ENCODE measurements at regions not wholly inside any gene's neighbourhood (a gene's known extent, or its start where the extent isn't known, plus 50 kb on each side); places are given as distances from the start of the nearest gene placed in this dataset.

GRCh38 chr14:76657404-76657803 is 103.9 kb upstream of the VASH1 start:
- no peak for FAIRE-seq
- no peak for DNase-seq (ENCODE audit: extremely low spot score, insufficient read length, low read depth)

GRCh38 chr14:76657846-76658245 is 103.4 kb upstream of the VASH1 start:
- DNase-seq (ENCODE audit: extremely low spot score, insufficient read length, low read depth) (no peak), FAIRE-seq (no peak)

- no peak for FAIRE-seq
- DNase-seq (ENCODE audit: extremely low spot score, insufficient read length, low read depth) = no peak
Observed at GRCh38 chr14:76662580-76662979, 98.7 kb upstream of the VASH1 start.

- FAIRE-seq (no peak), DNase-seq (ENCODE audit: extremely low spot score, insufficient read length, low read depth) (no peak)
Observed at GRCh38 chr14:76664790-76665189, 96.5 kb upstream of the VASH1 start.

- no peak for FAIRE-seq
Observed at GRCh38 chr14:76666746-76667145, 94.5 kb upstream of the VASH1 start.

DNA sequence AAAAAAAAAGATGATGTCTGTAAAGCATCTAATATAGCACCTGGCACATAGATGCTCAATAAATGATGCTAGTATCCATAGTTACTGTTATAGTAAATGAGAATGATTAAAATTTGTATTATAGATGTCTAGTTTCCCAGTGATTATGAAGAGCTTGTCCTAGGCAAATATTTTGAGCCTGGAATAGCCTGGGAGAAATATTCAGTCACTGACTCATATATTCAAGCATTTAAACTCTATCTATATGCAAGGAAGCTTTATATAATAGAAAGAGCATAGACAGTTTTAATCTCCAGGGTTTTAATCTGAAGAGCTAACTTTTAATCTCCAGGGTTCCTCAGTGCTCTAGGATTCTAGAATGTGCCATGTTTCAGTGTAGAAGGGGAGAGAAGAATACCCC is 91.5 kb upstream of the VASH1 start:
- DNase-seq (ENCODE audit: extremely low spot score, insufficient read length, low read depth) (no peak), FAIRE-seq (no peak)

More at GRCh38 chr14:76666746-76667145, 94.5 kb upstream of the VASH1 start:
- no peak for DNase-seq (ENCODE audit: extremely low spot score, insufficient read length, low read depth)

DNA sequence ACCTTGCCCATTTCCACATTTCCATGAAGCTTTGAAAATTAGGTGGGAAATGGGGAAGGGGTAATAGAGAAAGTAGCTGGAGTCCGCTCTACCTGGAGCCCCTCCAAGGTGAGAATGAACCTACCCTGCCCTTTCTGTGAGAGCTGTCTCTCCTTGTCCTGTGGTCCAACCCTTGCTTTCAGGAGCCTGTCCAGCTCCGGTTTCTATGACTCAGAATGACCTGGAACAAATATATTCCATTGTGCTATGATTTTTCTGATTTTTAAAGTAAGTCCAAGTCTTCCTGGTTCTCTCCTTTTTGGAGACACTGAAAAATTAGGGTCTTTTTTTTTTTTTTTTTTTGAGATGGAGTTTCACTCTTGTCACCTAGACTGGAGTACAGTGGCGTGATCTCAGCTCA is 89.1 kb upstream of the VASH1 start:
- FAIRE-seq (no peak), DNase-seq (ENCODE audit: extremely low spot score, insufficient read length, low read depth) (no peak)

DNA sequence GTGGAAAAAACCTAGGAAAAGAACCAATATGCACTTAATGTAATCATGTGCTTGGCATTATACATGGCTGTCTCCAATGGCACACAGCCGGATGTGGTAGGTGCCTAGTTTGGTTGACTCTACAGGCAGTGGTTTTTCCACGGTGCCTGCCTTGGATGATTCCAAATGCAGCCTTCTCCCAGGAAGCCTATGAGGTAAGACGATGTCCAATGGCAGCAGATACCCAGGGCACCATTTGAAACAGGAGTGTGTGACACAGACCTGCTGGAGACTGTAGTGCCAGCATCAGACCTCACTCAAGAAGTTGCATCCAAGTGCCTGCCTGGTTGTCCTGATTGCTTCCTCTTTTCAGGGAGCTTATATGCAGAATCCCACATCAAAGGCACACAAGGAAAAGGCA is 88.0 kb upstream of the VASH1 start:
- FAIRE-seq (no peak), DNase-seq (ENCODE audit: extremely low spot score, insufficient read length, low read depth) (no peak)

GRCh38 chr14:76675046-76675445 is 86.2 kb upstream of the VASH1 start:
- FAIRE-seq (no peak), DNase-seq (ENCODE audit: extremely low spot score, insufficient read length, low read depth) (no peak)

DNA sequence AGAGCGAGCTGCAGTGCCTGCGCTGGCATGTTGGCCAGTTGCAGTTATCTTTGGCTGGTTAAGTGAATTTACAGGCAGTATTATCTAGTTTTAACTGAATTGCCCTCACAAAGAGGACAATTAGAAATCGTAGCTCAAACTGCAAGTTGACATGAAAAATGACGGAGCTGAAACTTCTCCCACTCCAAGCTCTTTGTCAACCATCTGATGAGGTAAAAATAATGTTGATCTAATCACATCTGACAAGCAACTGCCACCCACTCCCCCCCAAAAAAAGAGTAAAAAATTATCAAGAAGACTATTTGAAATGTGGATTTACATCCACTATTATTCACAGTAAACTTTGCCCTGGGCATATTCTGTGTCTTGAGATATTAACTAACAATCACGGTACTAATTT is 84.7 kb upstream of the VASH1 start:
- DNase-seq (ENCODE audit: extremely low spot score, insufficient read length, low read depth) (no peak), FAIRE-seq (no peak)

DNA sequence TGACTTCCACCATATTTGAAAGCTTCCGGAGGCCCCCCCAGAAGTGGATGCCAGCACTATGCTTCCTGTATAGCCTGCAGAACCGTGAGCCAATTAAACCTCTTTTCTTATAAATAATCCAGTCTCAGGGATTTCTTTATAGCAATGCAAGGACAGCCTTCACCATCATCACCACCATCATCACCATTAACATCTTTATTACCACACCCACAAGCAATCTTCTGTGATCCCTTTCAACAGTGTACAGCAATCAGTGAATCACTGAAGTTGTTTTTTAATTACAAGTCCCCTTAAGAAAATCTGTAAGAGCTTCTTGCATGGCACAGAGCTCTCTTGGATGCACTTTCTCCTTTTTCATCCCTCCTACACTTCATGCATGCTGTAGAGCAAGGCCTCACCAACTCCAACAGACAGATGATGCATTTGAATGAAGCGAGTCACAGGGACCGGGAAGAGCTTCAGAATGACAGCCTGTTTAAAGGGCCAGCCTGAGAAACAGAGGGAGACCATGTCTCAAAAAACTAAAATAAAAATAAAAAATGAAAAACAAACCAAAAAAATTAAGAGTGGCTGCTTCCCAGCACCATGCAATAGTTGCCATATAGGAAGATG is 83.6 kb upstream of the VASH1 start:
- FAIRE-seq = no peak

DNA sequence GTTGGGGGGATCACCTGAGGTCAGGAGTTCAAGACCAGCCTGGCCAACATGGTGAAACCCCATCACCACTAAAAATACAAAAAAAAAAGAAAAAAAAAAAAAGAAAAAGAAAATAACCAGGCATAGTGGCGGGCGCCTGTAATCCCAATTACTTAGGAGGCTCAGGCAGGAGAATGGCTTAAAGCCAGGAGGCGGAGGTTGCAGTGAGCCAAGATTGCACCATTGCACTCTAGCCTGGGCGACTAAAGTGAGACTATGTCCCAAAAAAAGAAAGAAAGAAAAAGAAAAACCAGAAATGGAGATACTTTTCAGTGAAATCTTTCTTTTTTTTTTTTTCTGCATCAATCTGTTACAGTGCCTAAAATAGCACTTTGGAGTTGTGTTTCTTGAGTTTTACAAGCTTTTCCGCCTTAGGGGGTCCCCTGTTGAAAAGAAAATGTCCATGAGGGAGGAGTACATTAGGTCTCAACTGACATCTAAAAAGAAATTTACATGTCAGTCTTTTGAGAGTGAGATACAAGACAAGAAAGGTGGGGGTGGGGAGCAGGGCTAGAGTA is 82.9 kb upstream of the VASH1 start:
- FAIRE-seq (no peak), DNase-seq (ENCODE audit: extremely low spot score, insufficient read length, low read depth) (no peak)

More for the DNA sequence above, 83.6 kb upstream of the VASH1 start:
- DNase-seq (ENCODE audit: extremely low spot score, insufficient read length, low read depth) = no peak

GRCh38 chr14:76682367-76682766 is 78.9 kb upstream of the VASH1 start:
- no peak for FAIRE-seq

GRCh38 chr14:76686646-76687045 is 74.6 kb upstream of the VASH1 start:
- FAIRE-seq (no peak), DNase-seq (ENCODE audit: extremely low spot score, insufficient read length, low read depth) (no peak)

More at GRCh38 chr14:76682367-76682766, 78.9 kb upstream of the VASH1 start:
- DNase-seq (ENCODE audit: extremely low spot score, insufficient read length, low read depth) = no peak

GRCh38 chr14:76687611-76688382 is 73.5 kb upstream of the VASH1 start:
- DNase-seq (ENCODE audit: extremely low spot score, insufficient read length, low read depth) (no peak), FAIRE-seq (no peak)

DNA sequence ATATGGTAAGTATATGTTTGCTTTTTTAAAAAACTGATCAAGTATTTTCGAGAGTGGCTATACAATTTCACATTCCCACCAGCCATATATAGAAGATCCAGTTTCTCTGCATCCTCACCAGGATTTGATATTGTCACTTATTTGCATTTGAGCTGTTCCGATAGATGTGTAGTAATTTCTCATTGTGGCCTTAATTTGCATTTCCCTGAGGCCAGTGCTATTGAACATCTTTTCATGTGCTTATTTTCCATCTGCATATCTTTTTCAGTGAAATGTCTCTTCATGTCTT is 72.9 kb upstream of the VASH1 start:
- no peak for FAIRE-seq
- DNase-seq (ENCODE audit: extremely low spot score, insufficient read length, low read depth) = no peak

GRCh38 chr14:76690502-76691105 is 70.7 kb upstream of the VASH1 start:
- FAIRE-seq = no peak
- no peak for DNase-seq (ENCODE audit: extremely low spot score, insufficient read length, low read depth)

- DNase-seq (ENCODE audit: extremely low spot score, insufficient read length, low read depth) = no peak
- FAIRE-seq = no peak
Observed at GRCh38 chr14:76694106-76694505, 67.2 kb upstream of the VASH1 start.

GRCh38 chr14:76695263-76695920 is 65.9 kb upstream of the VASH1 start:
- FAIRE-seq (no peak), DNase-seq (ENCODE audit: extremely low spot score, insufficient read length, low read depth) (no peak)

DNA sequence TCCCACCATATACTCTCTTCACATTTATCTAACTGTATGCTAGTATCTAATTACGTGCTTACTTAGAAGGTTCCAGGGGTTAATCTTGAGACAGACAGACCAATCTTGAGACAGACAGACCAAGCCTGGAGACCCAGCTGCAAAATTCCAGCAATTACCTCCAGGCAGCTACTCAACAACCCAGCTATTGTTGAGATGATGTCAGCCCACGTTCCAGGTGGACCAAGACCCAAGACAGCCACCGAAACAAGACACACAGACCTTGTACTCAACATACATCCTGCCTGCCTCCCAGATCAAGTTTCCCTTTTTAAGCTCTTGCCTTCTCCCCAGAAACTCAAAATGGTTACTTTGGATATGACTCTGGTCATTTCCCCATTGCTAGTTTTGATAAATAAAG is 64.9 kb upstream of the VASH1 start:
- FAIRE-seq (no peak), DNase-seq (ENCODE audit: extremely low spot score, insufficient read length, low read depth) (no peak)

DNA sequence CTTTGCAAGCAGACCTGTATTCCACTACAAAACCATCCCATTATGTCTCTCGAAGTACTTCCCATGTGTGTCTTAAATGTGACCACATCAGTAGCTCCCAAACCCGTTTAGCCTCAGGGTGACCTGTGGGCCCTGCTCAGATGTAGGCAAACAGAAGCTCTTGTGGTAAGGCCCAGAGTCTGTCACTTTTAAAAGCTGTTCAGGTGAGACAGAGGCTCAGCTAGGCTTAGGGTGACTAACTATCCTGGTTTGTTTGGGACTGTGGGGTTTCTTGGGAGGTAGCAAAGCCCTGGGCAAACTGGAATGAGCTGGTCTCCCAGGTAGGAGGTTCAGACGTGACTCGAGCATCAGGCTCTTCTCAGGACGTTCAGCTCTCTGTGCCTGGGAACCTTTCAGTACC is 64.5 kb upstream of the VASH1 start:
- FAIRE-seq (no peak), DNase-seq (ENCODE audit: extremely low spot score, insufficient read length, low read depth) (no peak)

Data from GM18507 (cell line).